Gastroesophageal sphincter (tissue), 3 donors: ENCODE measurements at regions not wholly inside any gene's neighbourhood (a gene's known extent, or its start where the extent isn't known, plus 50 kb on each side); places are given as distances from the start of the nearest gene placed in this dataset.

Source experiments
- CTCF ChIP-seq, 4 experiments: fragments of 200-600 bp in 2 of 4; fragments of 450-650 bp in 2 of 4; sonication (generic) in 1 of 4; IDR thresholded peaks; one replicate each; pipeline ENCODE4 v1.5.1; 2017 to 2019; ENCODE audit warnings: antibody characterized with exemption in 4 of 4, mild to moderate bottlenecking in 2 of 4, moderate library complexity in 2 of 4
- EP300 ChIP-seq: sonication (generic); formaldehyde crosslinking; IDR thresholded peaks from one replicate; pipeline ENCODE4 v1.6.1; 2017; ENCODE audit warnings: antibody characterized with exemption, mild to moderate bottlenecking
- POLR2A ChIP-seq, 2 donors: fragments of 450-650 bp; IDR thresholded peaks; one replicate each; pipeline ENCODE4 v1.6.1; 2017; ENCODE audit warnings: antibody characterized with exemption in 2 of 2, mild to moderate bottlenecking in 2 of 2, moderate library complexity in 1 of 2
- POLR2AphosphoS5 ChIP-seq: sonication (generic); formaldehyde crosslinking; IDR thresholded peaks from one replicate; pipeline ENCODE4 v1.6.1; 2017; ENCODE audit warnings: antibody characterized with exemption

GRCh38 chr13:69644447-69644846 is 463.2 kb upstream of the ATXN8OS start:
- no peak for TF ChIP-seq CTCF (IDR thresholded peaks at IDR 0.05)
- no peak for TF ChIP-seq EP300
- no peak for TF ChIP-seq POLR2A (IDR thresholded peaks at IDR 0.05)
- TF ChIP-seq POLR2AphosphoS5, result no peak
